Common myeloid progenitor, CD34-positive (primary cell): ENCODE measurements at regions not wholly inside any gene's neighbourhood (a gene's known extent, or its start where the extent isn't known, plus 50 kb on each side); places are given as distances from the start of the nearest gene placed in this dataset.

Source experiments
- CTCF ChIA-PET: fragments of 350-600 bp; sonication (Branson Sonifier 250); formaldehyde crosslinking; loops from one replicate; lab custom pipeline; 2021; ENCODE audit warnings: antibody characterized with exemption; lab: Charles Lee
- POLR2A ChIA-PET: fragments of 350-600 bp; sonication (Branson Sonifier 250); formaldehyde crosslinking; loops from one replicate; lab custom pipeline; 2021; ENCODE audit warnings: antibody characterized with exemption; lab: Charles Lee
- DNase-seq, 3 donors: peaks; one replicate each; pipeline versions ENCODE4 v3.0.0 to v3.0.0-alpha.2; 2013
- H3K27ac ChIP-seq, 2 experiments: 1 replicate in 1 of 2; 2 replicates in 1 of 2; pipeline ENCODE4 v1.7.0; 2013; ENCODE audit warnings: inconsistent platforms in 2 of 2, low read length in 2 of 2, mild to moderate bottlenecking in 2 of 2, low read depth in 1 of 2, moderate library complexity in 1 of 2; ENCODE audit not compliant: severe bottlenecking in 2 of 2, insufficient read depth in 1 of 2, poor library complexity in 1 of 2
- H3K27me3 ChIP-seq, 5 experiments: replicated peaks in 2 of 5; 1 replicate in 3 of 5; 2 replicates in 2 of 5; pipeline versions ENCODE4 v1.6.1 to v1.7.0; 2013; ENCODE audit warnings: low read length in 4 of 5, mild to moderate bottlenecking in 2 of 5, moderate library complexity in 2 of 5, inconsistent platforms in 1 of 5; ENCODE audit not compliant: insufficient read depth in 5 of 5, control insufficient read depth in 4 of 5
- H3K36me3 ChIP-seq, 4 experiments: 1 replicate in 2 of 4; 2 replicates in 2 of 4; pipeline versions ENCODE4 v1.6.1 to v1.7.0; 2013; ENCODE audit warnings: low read length in 3 of 4, control low read depth in 1 of 4, mild to moderate bottlenecking in 1 of 4; ENCODE audit not compliant: control insufficient read depth in 4 of 4, insufficient read depth in 4 of 4
- H3K4me1 ChIP-seq, 4 experiments: 1 replicate in 3 of 4; 2 replicates in 1 of 4; pipeline versions ENCODE4 v1.6.1 to v1.7.1; 2013; ENCODE audit warnings: low read length in 3 of 4, mild to moderate bottlenecking in 3 of 4, control low read depth in 1 of 4, inconsistent platforms in 1 of 4, moderate library complexity in 1 of 4; ENCODE audit not compliant: control insufficient read depth in 4 of 4, insufficient read depth in 4 of 4; ENCODE audit errors: control extremely low read depth in 1 of 4
- H3K4me3 ChIP-seq, 7 experiments: 1 replicate in 4 of 7; 2 replicates in 3 of 7; pipeline versions ENCODE4 v1.5.1 to v1.7.0; 2013; ENCODE audit warnings: mild to moderate bottlenecking in 7 of 7, low read length in 6 of 7, moderate library complexity in 6 of 7, inconsistent platforms in 2 of 7, low read depth in 2 of 7, control low read depth in 1 of 7; ENCODE audit not compliant: insufficient read depth in 4 of 7, control insufficient read depth in 1 of 7; ENCODE audit errors: extremely low read depth in 1 of 7
- H3K9me3 ChIP-seq, 5 experiments: 1 replicate in 4 of 5; 2 replicates in 1 of 5; pipeline versions ENCODE4 v1.6.1 to v1.7.1; 2013; ENCODE audit warnings: low read length in 4 of 5, mild to moderate bottlenecking in 2 of 5, inconsistent platforms in 1 of 5, low read depth in 1 of 5, moderate library complexity in 1 of 5; ENCODE audit not compliant: control insufficient read depth in 4 of 5, insufficient read depth in 2 of 5; ENCODE audit errors: control extremely low read depth in 1 of 5
- WGBS: methylation state at CpG from one replicate; pipeline ENCODE4 v1.1.5; 2013; ENCODE audit not compliant: insufficient coverage; 5-methylcytosine and 5-hydroxymethylcytosine counted together

GRCh38 chr14:85175556-85175955 lies 354.4 kb upstream of the FLRT2 start:
- no peaks in the 10 kb centered on the region for H3K36me3 ChIP-seq
- H3K9me3 ChIP-seq = no peaks in the 10 kb centered on the region
- CTCF ChIA-PET = no interaction called here
- WGBS = no CpG with 5 or more reads among the region's 1 CpG
- H3K4me3 ChIP-seq = no peak overlapping the region
- no peaks in the 10 kb centered on the region for H3K27me3 ChIP-seq
- H3K4me1 ChIP-seq = no peaks in the 10 kb centered on the region
- no peak for DNase-seq
- POLR2A ChIA-PET = no interaction called here
- H3K27ac ChIP-seq = no peak overlapping the region

DNA sequence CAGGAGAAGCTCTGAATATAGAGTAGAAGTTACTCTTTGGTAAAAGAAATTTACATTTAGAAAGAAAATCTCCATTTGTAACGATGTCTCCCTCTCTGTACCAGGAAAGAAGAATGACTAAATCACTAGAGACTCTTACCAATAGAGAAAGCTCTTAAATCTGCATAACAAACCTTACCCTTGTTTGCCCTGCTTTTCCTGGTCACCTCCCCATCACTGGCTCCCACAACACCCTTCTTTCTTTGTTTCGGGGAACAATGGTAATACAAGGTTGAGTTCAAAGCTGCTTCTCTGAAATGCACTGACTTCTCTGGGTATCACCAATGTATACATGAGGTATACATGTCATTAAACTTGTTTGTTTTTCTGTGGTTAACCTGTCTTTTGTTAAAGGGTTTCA lies 351.1 kb upstream of the FLRT2 start:
- no peaks in the 10 kb centered on the region for H3K36me3 ChIP-seq
- ChIA-PET CTCF (interaction anchor here (0.6 kb wide), 1 partner anchor 273 kb away, joined by 4 read pairs; no protein-coding TSS in a partner anchor), POLR2A (no interaction called here)
- H3K4me1 ChIP-seq = no peaks in the 10 kb centered on the region
- H3K9me3 ChIP-seq = no peaks in the 10 kb centered on the region
- H3K27ac ChIP-seq = no peak overlapping the region
- H3K27me3 ChIP-seq = no peaks in the 10 kb centered on the region
- no peak overlapping the region for H3K4me3 ChIP-seq
- DNase-seq = no peak
- WGBS = 100% methylated on average over 1 of the region's 2 CpGs

- H3K27me3 ChIP-seq = no peaks in the 10 kb centered on the region
- CTCF ChIA-PET = interaction anchor here (1.0 kb wide), 1 partner anchor 18 kb away, joined by 3 read pairs; no protein-coding TSS in a partner anchor
These were observed 349.1 kb upstream of the FLRT2 start for GRCh38 chr14:85180876-85181275.

DNA sequence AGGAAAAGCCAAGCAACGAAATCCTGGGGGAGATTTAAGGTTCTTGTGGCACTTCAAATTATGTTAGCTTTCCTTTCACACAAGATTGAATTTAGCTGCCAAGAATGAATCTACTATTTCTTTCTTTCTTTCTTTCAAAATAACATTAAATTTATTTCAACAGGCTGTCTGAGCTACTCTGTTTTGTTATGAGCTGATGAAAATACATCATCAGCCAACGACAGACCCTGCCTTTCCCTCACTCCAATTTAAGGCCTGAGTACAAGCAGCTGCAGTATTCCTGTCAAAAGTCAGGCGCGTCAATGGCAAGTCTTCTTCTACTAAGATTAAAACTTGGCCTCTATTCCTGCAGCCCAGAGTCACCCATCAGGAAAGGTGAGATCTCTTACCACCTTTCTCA lies 347.7 kb upstream of the FLRT2 start:
- no peak for DNase-seq
- Histone ChIP-seq H3K27me3 (no peaks in the 10 kb centered on the region), H3K27ac (no peak overlapping the region), H3K36me3 (no peaks in the 10 kb centered on the region), H3K4me3 (no peak overlapping the region), H3K9me3 (no peaks in the 10 kb centered on the region), H3K4me1 (no peaks in the 10 kb centered on the region)
- ChIA-PET POLR2A (no interaction called here), CTCF (no interaction called here)
- 95% methylated on average over 3 of the region's 4 CpGs for WGBS

More at GRCh38 chr14:85180876-85181275, 349.1 kb upstream of the FLRT2 start:
- 100% methylated on average over 1 of the region's 1 CpG for WGBS
- Histone ChIP-seq H3K36me3 (no peaks in the 10 kb centered on the region), H3K4me3 (no peak overlapping the region), H3K9me3 (no peaks in the 10 kb centered on the region), H3K4me1 (no peaks in the 10 kb centered on the region), H3K27ac (no peak overlapping the region)
- POLR2A ChIA-PET = no interaction called here
- no peak for DNase-seq

DNA sequence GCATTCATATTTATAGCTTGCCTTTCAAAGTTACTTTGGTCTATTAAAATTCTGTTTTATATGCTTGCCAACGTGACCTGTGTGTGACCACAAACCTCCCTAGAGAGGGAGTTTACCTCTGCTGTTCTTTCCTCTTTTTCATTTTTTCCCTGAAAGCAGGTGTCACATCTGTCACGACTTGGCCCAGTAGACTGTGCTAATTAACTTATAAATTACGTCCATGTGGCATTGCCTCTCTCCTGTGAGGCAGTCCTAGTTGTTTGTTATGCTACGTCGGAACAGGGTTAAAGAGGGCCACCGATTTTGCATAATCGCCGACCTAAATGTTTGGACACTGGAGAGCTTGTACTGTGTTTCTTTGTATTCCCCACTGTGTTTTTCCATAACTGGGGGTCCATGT lies 343.9 kb upstream of the FLRT2 start:
- Histone ChIP-seq H3K4me1 (no peaks in the 10 kb centered on the region), H3K4me3 (no peak overlapping the region), H3K36me3 (no peaks in the 10 kb centered on the region), H3K27ac (no peak overlapping the region), H3K27me3 (no peaks in the 10 kb centered on the region), H3K9me3 (peaks cover 0 to 2% (median 0%) of the 10 kb centered on the region in 5 experiments)
- POLR2A ChIA-PET = no interaction called here
- 83% methylated on average over 7 of the region's 8 CpGs for WGBS
- no peak for DNase-seq
- CTCF ChIA-PET = interaction anchor here (0.9 kb wide), 1 partner anchor 11 kb away, joined by 3 read pairs; no protein-coding TSS in a partner anchor

GRCh38 chr14:85187521-85187920 lies 342.4 kb upstream of the FLRT2 start:
- ChIA-PET POLR2A (no interaction called here), CTCF (no interaction called here)
- Histone ChIP-seq H3K36me3 (no peaks in the 10 kb centered on the region), H3K9me3 (peaks cover 0 to 2% (median 0%) of the 10 kb centered on the region in 5 experiments), H3K4me1 (no peaks in the 10 kb centered on the region), H3K4me3 (no peak overlapping the region), H3K27me3 (no peaks in the 10 kb centered on the region), H3K27ac (no peak overlapping the region)
- no CpG with 5 or more reads among the region's 1 CpG for WGBS
- no peak for DNase-seq

- no CpG with 5 or more reads among the region's 1 CpG for WGBS
- ChIA-PET CTCF (no interaction called here), POLR2A (no interaction called here)
- no peaks in the 10 kb centered on the region for H3K36me3 ChIP-seq
- H3K27me3 ChIP-seq = no peaks in the 10 kb centered on the region
- no peaks in the 10 kb centered on the region for H3K4me1 ChIP-seq
- H3K9me3 ChIP-seq = peaks cover 0 to 2% (median 0%) of the 10 kb centered on the region in 5 experiments
- no peak for DNase-seq
- no peak overlapping the region for H3K27ac ChIP-seq
- H3K4me3 ChIP-seq = no peak overlapping the region
These were observed 341.1 kb upstream of the FLRT2 start for GRCh38 chr14:85188836-85189235.
